Calu3 (cell line): ENCODE measurements at regions not wholly inside any gene's neighbourhood (a gene's known extent, or its start where the extent isn't known, plus 50 kb on each side); places are given as distances from the start of the nearest gene placed in this dataset.

ENCODE experiments used
- BruUV-seq: library from RNA; stranded (reverse); fragments of 400-500 nt; replicated peaks from 2 replicates; lab custom pipeline; 2021; lab: Mats Ljungman, UMichigan
- CTCF ChIA-PET: fragments of 300-600 bp; sonication (Branson Sonifier 250); formaldehyde crosslinking; loops from one replicate; lab custom pipeline; 2022; ENCODE audit warnings: antibody characterized with exemption; lab: Charles Lee
- DNase-seq: peaks from one replicate; pipeline ENCODE4 v3.0.0; 2022
- H3K27ac Mint-ChIP-seq: one replicate; pipeline ENCODE4 v1.8.0; 2022; ENCODE audit warnings: mixed read lengths; ENCODE audit not compliant: unreplicated experiment
- H3K27me3 Mint-ChIP-seq: one replicate; pipeline ENCODE4 v1.8.0; 2022; ENCODE audit warnings: mixed read lengths; ENCODE audit not compliant: unreplicated experiment
- H3K36me3 Mint-ChIP-seq: one replicate; pipeline ENCODE4 v1.8.0; 2022; ENCODE audit warnings: mild to moderate bottlenecking, moderate library complexity, mixed read lengths; ENCODE audit not compliant: insufficient read depth, unreplicated experiment
- H3K4me1 Mint-ChIP-seq: one replicate; pipeline ENCODE4 v1.8.0; 2022; ENCODE audit warnings: mild to moderate bottlenecking, low read depth, mixed read lengths; ENCODE audit not compliant: unreplicated experiment
- H3K4me3 Mint-ChIP-seq: one replicate; pipeline ENCODE4 v1.8.0; 2022; ENCODE audit warnings: mild to moderate bottlenecking, low read depth, moderate library complexity, mixed read lengths; ENCODE audit not compliant: unreplicated experiment
- H3K9me3 Mint-ChIP-seq: one replicate; pipeline ENCODE4 v1.8.0; 2022; ENCODE audit warnings: low read depth, mixed read lengths; ENCODE audit not compliant: unreplicated experiment
- intact Hi-C: fragments of 100-400 bp; cut with micrococcal nuclease; formaldehyde crosslinking; loops from one replicate; pipeline ENCODE4 v1.10.0; 2022; ENCODE audit not compliant: unreplicated experiment
- TF ChIP-seq, protein P1 (sequence below): fragments of 200-600 bp; IDR thresholded peaks from one replicate; pipeline ENCODE4 v1.8.0; 2022; ENCODE audit warnings: antibody characterized with exemption; ENCODE audit not compliant: unreplicated experiment

DNA sequence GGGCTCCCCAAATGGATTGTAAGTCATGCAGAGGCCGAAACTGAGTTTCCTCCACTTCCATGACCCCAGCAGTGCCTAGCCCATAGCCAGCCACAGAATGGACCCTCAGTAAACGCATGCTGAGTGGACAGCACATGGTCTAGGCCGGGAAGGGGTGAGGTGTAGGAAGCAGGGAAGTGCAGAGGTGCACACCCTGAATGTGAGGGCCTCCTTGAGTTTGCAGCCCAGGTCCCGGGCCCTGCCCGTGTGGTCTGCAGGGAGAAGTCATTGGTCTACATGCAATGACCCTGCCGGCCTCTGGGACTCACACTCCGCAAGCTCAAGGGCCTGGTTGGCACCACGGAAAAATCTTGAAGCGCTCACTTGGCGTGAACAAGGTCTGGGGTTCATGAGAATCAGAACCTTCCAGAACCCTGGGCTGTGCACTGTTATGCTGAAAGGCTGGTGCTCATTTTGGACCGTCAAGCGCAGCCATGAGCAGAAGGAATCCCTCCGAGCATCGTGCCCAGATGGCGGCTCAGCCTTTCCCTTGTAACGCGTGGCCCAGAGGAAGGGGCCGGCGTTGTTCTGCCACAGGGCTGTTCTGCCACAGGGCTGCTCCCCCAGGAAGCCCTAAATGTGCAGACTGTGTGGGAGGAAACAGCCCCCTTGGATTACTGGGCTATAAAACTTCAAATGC, 66.4 kb downstream of the PSMG1 start:
- Mint-ChIP-seq H3K4me1 (no peaks in the 10 kb centered on the region), H3K4me3 (no peak overlapping the region), H3K9me3 (no peaks in the 10 kb centered on the region), H3K27me3 (peaks cover 19% of the 10 kb centered on the region), H3K36me3 (no peaks in the 10 kb centered on the region), H3K27ac (no peak overlapping the region)
- CTCF ChIA-PET: no interaction called here
- no TSS peak for BruUV-seq
- no peak for DNase-seq
- TF ChIP-seq, protein P1, sequence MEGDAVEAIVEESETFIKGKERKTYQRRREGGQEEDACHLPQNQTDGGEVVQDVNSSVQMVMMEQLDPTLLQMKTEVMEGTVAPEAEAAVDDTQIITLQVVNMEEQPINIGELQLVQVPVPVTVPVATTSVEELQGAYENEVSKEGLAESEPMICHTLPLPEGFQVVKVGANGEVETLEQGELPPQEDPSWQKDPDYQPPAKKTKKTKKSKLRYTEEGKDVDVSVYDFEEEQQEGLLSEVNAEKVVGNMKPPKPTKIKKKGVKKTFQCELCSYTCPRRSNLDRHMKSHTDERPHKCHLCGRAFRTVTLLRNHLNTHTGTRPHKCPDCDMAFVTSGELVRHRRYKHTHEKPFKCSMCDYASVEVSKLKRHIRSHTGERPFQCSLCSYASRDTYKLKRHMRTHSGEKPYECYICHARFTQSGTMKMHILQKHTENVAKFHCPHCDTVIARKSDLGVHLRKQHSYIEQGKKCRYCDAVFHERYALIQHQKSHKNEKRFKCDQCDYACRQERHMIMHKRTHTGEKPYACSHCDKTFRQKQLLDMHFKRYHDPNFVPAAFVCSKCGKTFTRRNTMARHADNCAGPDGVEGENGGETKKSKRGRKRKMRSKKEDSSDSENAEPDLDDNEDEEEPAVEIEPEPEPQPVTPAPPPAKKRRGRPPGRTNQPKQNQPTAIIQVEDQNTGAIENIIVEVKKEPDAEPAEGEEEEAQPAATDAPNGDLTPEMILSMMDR: no peak
- intact Hi-C loops: no loop called here

DNA sequence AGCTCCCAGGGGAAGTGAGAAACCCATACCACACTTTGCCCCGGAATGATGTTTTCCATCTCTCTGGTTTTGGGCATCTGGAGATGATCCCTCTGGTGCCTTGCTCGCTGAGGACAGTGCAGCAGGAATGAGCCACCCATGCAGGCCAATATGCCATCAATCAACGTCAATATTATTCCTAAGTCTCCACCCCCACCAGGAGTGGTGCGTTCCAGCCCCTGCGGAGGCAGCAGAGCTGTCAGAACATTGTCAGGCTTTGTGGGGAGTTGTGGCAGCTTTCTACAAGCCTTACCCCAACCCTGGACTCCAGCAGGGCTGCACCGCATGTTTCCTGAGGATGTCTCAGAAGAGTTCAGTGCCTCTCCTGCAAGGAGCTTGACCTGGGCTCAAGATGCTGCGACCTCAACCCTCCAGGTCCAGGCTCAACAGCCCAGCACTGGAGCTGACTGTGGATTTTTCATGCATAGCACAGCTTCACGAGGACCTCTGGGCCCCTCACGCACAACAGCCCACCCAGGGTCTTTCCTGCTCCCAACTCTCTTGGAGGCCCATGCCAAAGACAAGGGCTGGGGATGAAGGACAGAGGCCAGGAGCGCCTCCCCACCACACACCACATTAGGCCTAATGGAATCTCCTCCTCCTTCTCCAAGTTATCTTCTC, 67.5 kb downstream of the PSMG1 start:
- TF ChIP-seq, protein P1: no peak
- Mint-ChIP-seq H3K27ac (no peak overlapping the region), H3K27me3 (peaks cover 18% of the 10 kb centered on the region), H3K9me3 (no peaks in the 10 kb centered on the region), H3K36me3 (no peaks in the 10 kb centered on the region), H3K4me1 (no peaks in the 10 kb centered on the region), H3K4me3 (no peak overlapping the region)
- CTCF ChIA-PET: no interaction called here
- DNase-seq: no peak
- intact Hi-C loops: no loop called here
- no TSS peak for BruUV-seq

DNA sequence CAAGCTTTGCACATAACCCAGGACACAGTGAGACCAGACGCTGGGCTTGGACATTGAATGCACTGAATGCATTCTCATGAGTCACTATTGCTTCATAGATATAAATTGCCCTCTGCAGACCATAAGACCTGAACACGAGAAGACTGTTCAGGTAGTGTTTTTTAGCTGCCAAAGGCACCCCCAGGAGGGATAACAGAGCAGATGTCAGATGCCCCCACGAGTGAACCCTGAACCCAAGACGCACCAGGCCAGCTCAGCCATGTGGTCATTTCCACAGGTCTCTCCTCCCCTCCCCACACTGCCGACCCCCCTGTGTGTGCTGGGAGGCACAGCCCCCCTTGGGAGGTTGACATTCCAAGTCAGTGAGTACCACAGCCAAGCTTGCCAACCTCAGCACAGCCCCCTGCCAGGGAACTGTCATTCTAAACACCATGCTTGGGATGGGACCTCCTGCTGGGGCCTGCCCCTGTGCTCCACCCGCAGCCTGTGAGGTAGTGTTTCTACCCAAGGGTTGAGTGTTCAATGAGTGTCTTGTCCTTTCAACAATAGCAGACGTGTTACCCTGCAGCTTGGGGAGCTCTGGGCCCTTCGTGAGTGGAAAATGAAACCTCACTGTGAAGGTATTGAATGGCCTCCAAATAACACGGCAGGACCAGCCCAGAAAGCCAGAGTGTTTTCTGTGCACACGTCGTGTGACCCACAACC, 68.2 kb downstream of the PSMG1 start:
- no TSS peak for BruUV-seq
- TF ChIP-seq, protein P1: no peak
- peaks cover 11% of the 10 kb centered on the region for H3K27me3 Mint-ChIP-seq
- no peak overlapping the region for H3K4me3 Mint-ChIP-seq
- no peaks in the 10 kb centered on the region for H3K4me1 Mint-ChIP-seq
- no peak overlapping the region for H3K27ac Mint-ChIP-seq
- H3K36me3 Mint-ChIP-seq: no peaks in the 10 kb centered on the region
- CTCF ChIA-PET: no interaction called here
- DNase-seq: no peak
- H3K9me3 Mint-ChIP-seq: no peaks in the 10 kb centered on the region
- intact Hi-C loops: no loop called here

DNA sequence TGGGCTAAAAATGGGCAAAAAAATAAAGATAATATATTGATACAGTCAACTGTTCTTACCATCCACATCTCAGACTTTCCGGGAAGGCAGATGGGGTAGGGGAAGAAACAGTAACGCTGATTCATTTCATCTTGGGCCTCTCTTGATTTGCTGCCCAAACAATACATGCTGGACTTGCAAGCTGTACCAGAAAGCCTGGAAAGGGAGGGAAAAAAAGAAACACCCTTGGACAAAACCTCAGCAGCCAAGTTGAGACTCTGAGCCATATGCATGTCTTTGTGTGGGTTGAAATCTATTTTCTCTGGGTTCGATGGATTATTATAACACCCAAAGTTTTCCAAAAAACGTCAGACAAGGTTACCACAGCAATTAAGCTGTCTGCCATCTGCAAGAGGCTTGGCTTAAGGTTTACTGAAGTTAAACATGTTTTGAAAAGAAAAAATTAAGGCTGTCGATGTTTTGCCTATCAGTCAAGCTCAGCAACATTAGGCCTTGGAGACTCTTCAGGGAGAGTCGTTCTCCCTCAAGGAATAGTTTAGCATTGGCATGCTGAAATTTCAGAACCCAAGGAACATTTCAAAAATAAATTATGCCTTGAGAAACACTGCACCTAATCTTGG, 71.2 kb downstream of the PSMG1 start:
- TF ChIP-seq, protein P1: no peak
- Mint-ChIP-seq H3K27me3 (peaks cover 24% of the 10 kb centered on the region), H3K36me3 (no peaks in the 10 kb centered on the region), H3K9me3 (no peaks in the 10 kb centered on the region), H3K4me3 (no peak overlapping the region), H3K27ac (no peak overlapping the region), H3K4me1 (no peaks in the 10 kb centered on the region)
- DNase-seq: no peak
- CTCF ChIA-PET: no interaction called here
- intact Hi-C loops: no loop called here
- no TSS peak for BruUV-seq
